HFFc6 (cell line): ENCODE measurements at regions not wholly inside any gene's neighbourhood (a gene's known extent, or its start where the extent isn't known, plus 50 kb on each side); places are given as distances from the start of the nearest gene placed in this dataset.

Source experiments
- DNase-seq: peaks from one replicate; pipeline ENCODE4 v3.0.0-alpha.2; 2018
- H3K27ac Mint-ChIP-seq: 2 replicates; pipeline ENCODE4 v1.8.0; 2020; ENCODE audit warnings: mild to moderate bottlenecking, mixed read lengths
- H3K27me3 Mint-ChIP-seq: 2 replicates; pipeline ENCODE4 v1.8.0; 2021; ENCODE audit warnings: mild to moderate bottlenecking, moderate library complexity, mixed read lengths; ENCODE audit not compliant: insufficient read depth
- H3K36me3 Mint-ChIP-seq: 2 replicates; pipeline ENCODE4 v1.8.0; 2021; ENCODE audit warnings: low read depth, mixed read lengths
- H3K4me1 Mint-ChIP-seq: 2 replicates; pipeline ENCODE4 v1.8.0; 2020; ENCODE audit warnings: low read depth, mixed read lengths
- H3K4me3 Mint-ChIP-seq: 2 replicates; pipeline ENCODE4 v1.8.0; 2020; ENCODE audit warnings: mild to moderate bottlenecking, moderate library complexity, mixed read lengths
- H3K9me3 Mint-ChIP-seq: 2 replicates; pipeline ENCODE4 v1.8.0; 2020; ENCODE audit warnings: mild to moderate bottlenecking, mixed read lengths
- TF ChIP-seq, protein P1 (sequence below): fragments of 200-600 bp; sonication (generic); IDR thresholded peaks from 2 replicates; pipeline ENCODE4 v1.5.0; 2021; ENCODE audit warnings: antibody characterized with exemption, mild to moderate bottlenecking

DNA sequence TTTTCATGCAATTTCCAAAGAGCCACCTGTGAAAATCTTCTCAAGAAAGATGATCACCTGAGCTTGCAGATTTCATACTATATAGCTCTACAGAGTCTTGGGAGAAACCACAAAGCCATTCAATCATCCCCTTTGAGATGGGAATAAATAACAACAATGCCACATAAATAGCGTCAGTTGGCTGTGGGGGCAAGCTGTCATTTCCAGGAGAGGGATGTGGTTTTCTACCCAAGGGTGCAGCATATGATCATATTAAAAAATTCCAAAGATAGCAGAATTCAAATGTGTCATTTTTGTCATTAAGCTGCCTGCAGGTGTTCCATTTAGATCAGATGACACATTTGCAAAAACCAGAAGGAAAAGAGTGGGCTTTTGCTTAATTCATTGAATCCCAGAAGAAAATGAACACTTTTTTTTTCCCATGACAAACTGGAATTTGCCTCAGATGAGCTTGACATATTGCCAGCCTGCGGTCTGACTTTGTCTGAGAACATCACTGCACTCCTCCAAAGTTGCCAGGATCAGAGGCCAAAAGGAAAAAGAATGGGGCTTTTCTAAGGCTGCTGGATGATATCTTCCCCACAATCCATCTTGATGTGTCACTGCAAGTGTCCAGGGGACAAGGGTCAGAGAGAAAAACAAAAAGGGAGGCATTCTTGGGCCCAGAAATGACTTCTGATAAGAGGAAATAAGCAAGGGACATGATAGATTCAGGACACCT, 314.1 kb upstream of the USP25 start:
- TF ChIP-seq, protein P1, sequence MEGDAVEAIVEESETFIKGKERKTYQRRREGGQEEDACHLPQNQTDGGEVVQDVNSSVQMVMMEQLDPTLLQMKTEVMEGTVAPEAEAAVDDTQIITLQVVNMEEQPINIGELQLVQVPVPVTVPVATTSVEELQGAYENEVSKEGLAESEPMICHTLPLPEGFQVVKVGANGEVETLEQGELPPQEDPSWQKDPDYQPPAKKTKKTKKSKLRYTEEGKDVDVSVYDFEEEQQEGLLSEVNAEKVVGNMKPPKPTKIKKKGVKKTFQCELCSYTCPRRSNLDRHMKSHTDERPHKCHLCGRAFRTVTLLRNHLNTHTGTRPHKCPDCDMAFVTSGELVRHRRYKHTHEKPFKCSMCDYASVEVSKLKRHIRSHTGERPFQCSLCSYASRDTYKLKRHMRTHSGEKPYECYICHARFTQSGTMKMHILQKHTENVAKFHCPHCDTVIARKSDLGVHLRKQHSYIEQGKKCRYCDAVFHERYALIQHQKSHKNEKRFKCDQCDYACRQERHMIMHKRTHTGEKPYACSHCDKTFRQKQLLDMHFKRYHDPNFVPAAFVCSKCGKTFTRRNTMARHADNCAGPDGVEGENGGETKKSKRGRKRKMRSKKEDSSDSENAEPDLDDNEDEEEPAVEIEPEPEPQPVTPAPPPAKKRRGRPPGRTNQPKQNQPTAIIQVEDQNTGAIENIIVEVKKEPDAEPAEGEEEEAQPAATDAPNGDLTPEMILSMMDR = no peak
- no peak overlapping the region for H3K27ac Mint-ChIP-seq
- no peaks in the 10 kb centered on the region for H3K36me3 Mint-ChIP-seq
- H3K4me3 Mint-ChIP-seq = no peak overlapping the region
- DNase-seq = no peak
- peaks cover 1% of the 10 kb centered on the region; the same call in 1 of the 2 replicates for H3K27me3 Mint-ChIP-seq
- no peaks in the 10 kb centered on the region for H3K4me1 Mint-ChIP-seq
- peaks cover 20% of the 10 kb centered on the region for H3K9me3 Mint-ChIP-seq

DNA sequence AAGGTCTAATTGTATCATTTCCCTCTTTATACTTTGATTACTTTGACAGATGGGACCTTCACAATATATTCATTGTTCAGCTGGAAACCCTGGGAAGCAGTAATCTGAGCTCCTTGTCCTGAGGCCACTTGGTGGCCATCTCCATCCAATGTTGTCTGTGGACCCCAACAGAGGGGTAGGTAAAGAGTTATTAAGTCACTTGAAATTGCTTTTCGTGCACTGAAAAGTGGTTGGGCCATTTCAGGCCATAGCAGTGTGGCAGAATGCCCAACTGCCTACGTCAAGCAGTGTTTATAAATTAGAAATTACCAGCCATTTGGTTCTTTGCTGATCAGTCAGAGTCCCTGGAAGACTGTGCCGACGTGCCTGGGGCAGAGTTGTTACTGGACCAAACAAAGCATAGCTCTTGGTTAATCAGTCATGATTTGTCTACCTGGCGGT, 308.3 kb upstream of the USP25 start:
- DNase-seq = no peak
- H3K9me3 Mint-ChIP-seq = peaks cover 6% of the 10 kb centered on the region; the same call in 1 of the 2 replicates
- no peak overlapping the region for H3K27ac Mint-ChIP-seq
- peaks cover 3% of the 10 kb centered on the region for H3K27me3 Mint-ChIP-seq
- no peaks in the 10 kb centered on the region for H3K36me3 Mint-ChIP-seq
- no peaks in the 10 kb centered on the region for H3K4me1 Mint-ChIP-seq
- TF ChIP-seq, protein P1 = no peak
- H3K4me3 Mint-ChIP-seq = no peak overlapping the region

GRCh38 chr21:15421947-15422346, 307.8 kb upstream of the USP25 start:
- TF ChIP-seq, protein P1 = no peak
- H3K4me3 Mint-ChIP-seq = no peak overlapping the region
- no peak for DNase-seq
- no peaks in the 10 kb centered on the region for H3K4me1 Mint-ChIP-seq
- H3K27me3 Mint-ChIP-seq = peaks cover 3% of the 10 kb centered on the region
- H3K27ac Mint-ChIP-seq = no peak overlapping the region
- no peaks in the 10 kb centered on the region for H3K36me3 Mint-ChIP-seq
- peaks cover 6% of the 10 kb centered on the region; the same call in 1 of the 2 replicates for H3K9me3 Mint-ChIP-seq

GRCh38 chr21:15422783-15423182, 307.0 kb upstream of the USP25 start:
- Mint-ChIP-seq H3K27me3 (peaks cover 3% of the 10 kb centered on the region), H3K36me3 (no peaks in the 10 kb centered on the region), H3K9me3 (peaks cover 6% of the 10 kb centered on the region; the same call in 1 of the 2 replicates), H3K4me3 (no peak overlapping the region), H3K27ac (no peak overlapping the region), H3K4me1 (no peaks in the 10 kb centered on the region)
- no peak for DNase-seq
- TF ChIP-seq, protein P1 = no peak

DNA sequence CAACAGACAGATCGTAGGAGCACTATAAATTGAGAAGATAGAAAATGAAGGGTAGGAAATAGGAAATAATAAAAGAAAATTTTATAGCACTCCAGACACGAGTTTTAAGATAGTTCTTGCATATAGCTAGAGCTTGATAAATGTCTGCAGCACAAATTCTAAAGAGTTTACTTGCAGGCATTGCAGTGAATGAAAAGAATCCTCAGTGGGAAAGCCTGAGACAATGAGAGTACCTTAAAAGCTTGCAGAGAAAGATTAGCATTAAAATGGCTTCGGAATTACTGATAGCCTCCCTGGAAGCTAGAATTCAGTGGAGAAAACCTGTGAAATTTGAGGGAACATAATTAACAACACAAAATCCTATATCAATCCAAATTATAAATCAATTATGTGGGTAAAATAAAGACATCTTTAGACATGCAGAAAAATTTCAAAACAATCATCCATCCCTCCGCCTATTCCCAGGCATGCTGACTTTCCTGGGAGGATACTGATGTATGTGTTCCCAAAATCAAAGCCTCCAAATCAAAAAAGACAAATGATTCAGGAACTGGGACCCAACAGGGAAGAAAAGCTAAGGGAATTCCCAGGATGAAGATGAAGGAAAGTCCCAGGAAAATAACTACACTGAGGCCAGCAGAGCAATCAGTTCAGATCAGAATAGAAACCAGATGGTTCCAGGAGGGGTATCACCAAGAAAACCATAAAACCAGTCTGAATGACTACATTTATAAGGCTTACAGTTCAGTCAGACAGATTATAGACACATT, 305.9 kb upstream of the USP25 start:
- H3K27me3 Mint-ChIP-seq = peaks cover 3% of the 10 kb centered on the region
- no peaks in the 10 kb centered on the region for H3K4me1 Mint-ChIP-seq
- no peaks in the 10 kb centered on the region for H3K36me3 Mint-ChIP-seq
- no peak overlapping the region for H3K27ac Mint-ChIP-seq
- H3K4me3 Mint-ChIP-seq = no peak overlapping the region
- peaks cover 6% of the 10 kb centered on the region; the same call in 1 of the 2 replicates for H3K9me3 Mint-ChIP-seq
- TF ChIP-seq, protein P1 = no peak
- DNase-seq = no peak
